Medulla oblongata (tissue), 1 donor: ENCODE measurements at regions not wholly inside any gene's neighbourhood (a gene's known extent, or its start where the extent isn't known, plus 50 kb on each side); places are given as distances from the start of the nearest gene placed in this dataset.
"Not testable (repeated sequence)": the region's sequence is repeated elsewhere in the genome, so short reads cannot be mapped to it uniquely, and the experiment has no call there.

Experiments used
- DNase-seq: peaks from one replicate; pipeline ENCODE4 v3.0.0-alpha.2; 2015; ENCODE audit errors: extremely low spot score

DNA sequence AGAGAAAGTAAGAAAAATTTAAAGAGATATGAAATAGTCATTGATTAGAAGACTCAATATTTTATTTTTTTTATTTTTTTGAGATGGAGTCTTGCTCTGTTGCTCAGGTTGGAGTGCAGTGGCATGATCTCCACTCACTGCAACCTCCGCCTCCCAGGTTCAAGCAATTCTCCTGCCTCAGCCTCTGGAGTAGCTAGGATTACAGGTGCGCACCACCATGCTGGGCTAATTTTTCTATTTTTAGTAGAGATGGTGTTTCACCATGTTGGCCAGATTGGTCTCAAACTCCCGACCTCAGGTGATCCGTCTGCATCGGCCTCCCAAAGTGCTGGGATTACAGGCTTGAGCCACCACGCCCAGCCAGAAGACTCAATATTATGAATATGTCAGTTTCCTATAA is 672.6 kb downstream of the UQCRFS1 start:
- DNase-seq: not testable (repeated sequence)

DNA sequence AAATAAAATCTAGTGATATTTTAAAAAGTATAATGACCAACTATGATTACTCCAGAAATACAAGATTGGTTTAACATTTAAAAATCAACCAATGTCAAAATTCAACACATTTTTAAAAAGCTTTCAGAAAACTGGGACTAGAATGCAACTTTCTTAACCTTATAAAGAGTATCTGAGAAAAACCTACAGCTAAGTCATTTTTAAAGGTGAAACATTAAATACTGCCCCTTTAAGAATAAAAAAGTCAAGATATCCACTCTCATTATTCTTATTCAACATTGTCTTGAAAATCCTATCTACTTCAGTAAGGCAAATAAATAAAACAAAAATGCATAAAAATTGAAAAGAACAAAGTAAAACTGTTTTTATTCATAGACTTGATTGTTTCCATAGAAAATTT is 673.2 kb downstream of the UQCRFS1 start:
- no peak for DNase-seq

DNA sequence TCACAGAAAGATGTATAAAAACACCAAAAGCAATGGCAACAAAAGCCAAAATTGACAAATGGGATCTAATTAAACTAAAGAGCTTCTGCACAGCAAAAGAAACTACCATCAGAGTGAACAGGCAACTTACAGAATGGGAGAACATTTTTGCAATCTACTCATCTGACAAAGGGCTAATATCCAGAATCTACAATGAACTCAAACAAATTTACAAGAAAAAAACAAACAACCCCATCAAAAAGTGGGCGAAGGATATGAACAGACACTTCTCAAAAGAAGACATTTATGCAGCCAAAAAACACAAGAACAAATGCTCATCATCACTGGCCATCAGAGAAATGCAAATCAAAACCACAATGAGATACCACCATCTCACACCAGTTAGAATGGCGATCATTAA is 674.4 kb downstream of the UQCRFS1 start:
- not testable (repeated sequence) for DNase-seq

- DNase-seq: no peak
Observed at GRCh38 chr19:28537896-28538295, 675.1 kb downstream of the UQCRFS1 start.

DNA sequence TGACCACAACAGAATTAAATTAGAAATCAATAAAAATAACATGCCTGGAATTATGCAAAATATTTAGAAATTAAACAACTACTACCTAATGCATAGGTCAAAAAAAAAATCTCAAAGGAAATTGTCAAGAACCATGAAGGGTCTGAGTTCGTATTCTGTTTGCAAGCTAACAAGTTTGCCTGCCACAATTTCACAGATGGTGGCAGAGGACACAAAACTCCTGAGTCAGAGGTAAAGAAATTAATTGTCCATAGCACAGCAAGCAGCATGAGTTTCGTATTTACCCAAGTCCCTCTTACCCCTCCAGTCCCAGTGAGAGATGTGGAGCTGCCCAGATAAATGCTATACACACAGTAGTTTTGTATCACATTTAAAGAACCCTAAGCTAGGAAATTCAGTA is 675.9 kb downstream of the UQCRFS1 start:
- DNase-seq: no peak

DNA sequence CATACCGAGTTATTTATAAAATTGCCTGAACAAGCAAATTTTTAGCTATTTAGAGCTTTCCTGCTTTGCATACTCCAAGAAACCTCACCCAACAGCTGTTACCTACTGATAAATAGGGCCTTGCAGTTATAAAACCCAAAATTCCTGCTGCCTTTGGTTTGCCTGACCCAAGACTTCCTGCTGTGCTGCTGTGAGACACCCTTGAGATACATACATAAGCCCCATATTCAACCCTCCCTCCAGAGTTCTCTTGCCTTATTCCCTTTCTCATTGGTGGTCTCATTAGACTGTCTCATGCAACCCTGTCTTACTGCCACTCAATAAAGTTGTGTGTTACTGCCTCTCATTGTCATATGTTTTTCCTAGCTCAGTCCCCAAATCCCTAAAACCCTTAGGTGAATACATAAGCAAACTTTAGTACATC is 677.6 kb downstream of the UQCRFS1 start:
- no peak for DNase-seq

GRCh38 chr19:28534766-28535351 is 678.1 kb downstream of the UQCRFS1 start:
- DNase-seq: no peak

DNA sequence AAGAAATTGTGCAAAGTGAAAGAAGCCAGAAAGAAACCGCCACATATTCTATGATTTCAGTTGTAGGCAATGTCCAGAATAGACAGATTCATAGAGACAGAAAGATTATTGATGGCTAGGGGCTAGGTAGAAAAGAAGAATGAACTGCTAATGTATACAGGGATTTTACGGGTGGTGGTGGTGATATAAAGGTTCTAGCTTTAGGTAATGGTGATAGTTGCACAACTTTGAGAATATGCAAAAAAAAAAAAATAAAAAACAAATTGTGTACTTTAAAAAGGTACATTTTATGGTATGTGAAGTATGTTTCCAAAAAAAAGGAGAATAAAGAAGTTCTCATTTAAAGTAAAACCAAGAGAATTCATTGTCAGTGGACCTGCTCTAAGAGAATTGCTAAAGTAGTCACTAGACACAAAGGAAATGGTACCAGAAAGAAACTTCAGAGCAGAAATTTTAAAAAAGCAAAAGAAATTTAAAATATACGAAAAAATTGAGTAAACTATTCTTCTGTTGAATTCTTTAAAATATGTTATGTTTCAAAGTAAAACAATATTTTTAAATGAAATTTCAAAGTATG is 680.1 kb downstream of the UQCRFS1 start:
- DNase-seq: no peak

DNA sequence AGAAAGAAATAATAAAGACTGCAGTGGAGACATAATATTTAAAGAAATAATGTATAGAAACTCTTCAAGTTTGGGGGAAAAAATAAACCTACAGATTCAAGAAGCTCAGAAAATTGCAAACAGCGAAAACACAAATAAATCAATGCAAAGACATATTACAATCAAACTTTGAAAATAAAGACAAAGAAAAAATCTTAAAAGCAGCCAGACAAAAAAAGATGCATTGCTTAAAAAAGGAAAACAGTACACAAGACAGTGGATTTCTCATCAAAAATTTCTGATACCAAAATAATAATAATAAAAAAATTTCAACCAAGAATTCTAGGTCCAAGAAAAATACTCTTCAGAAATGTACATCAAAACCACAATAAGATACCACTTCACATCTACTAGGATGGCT is 681.0 kb downstream of the UQCRFS1 start:
- DNase-seq: no peak

DNA sequence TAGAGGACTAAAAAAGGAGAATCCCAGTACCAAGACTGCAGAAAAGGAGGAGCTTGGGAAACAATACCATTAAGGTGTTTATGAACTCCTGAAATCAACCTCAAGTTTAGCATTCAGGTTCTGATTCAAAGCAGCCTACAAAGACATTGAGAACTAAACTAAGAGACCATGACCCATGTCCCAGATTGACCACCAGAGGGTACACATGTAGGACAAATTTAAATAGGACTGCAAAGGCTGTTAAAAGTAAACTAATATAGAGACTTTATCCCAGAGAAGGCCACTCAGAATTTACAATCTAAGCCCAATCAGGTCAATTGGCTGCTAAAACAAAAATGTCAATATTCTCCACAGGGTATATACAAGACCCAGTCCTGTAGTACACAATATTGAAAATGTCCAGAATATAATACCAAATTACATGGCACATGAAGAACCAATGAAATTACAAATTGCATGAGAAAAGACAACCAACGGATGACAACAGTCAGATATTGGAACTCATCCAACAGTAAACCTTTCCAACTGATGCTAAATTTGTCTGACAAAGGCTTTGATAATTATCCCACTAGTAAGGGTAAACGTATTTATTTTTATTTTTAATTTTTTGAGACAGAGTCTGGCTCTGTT is 682.4 kb downstream of the UQCRFS1 start:
- DNase-seq: no peak

DNA sequence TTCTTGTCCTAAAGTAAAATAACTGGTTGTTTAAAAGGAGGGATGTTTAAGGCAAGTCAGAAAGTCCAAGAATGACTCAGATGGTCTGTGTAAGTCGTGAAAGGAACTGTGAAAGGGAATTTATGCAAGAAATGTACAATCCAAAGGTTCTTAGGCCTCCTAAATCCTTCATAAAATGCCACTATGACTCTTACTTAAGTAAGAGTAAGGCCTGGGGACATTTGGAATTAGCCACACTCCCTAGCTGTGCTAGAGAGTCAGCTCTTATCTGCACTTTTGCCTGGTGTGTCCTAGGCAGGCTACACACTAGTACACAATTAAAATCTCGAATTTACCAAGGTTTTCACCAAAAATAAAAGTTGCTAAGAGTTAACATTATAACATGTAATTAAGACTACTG is 686.9 kb downstream of the UQCRFS1 start:
- DNase-seq: no peak

DNA sequence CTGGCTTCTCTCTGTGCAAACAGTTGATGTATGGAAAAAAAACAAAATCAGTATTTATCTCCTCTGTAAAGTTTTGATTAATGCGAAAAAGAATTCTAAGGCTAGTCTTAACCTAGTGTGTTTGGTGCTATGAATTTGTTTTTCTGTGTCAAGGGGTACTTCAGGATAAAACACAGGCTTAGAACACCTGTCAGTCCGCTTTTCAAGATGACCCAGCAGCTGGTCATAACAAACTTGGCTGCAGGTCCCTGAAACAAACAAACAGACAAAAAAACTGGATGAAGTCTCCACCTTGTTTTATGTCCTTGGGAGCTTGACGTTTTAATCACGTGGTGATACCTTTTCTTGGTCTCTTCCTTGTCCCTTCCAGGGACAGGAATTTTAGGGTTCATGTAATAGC is 689.3 kb downstream of the UQCRFS1 start:
- no peak for DNase-seq

DNA sequence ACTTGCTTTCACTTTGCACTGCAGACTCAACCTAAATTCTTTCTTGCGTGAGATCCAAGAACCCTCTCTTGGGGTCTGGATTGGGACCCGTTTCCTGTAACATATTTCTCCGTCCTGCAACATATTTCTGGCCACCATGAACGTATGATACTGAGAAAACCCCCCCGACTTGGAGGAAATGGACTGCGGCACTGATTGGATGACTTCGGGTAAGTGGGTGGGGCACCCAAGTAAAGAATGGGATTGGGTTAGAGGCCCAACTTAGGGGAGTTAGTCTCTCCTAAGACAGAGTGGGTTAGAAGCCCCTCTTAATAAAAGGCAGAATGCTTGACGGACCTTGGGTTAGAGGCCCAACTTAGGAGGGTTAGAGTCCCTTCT is 690.4 kb downstream of the UQCRFS1 start:
- no peak for DNase-seq

DNA sequence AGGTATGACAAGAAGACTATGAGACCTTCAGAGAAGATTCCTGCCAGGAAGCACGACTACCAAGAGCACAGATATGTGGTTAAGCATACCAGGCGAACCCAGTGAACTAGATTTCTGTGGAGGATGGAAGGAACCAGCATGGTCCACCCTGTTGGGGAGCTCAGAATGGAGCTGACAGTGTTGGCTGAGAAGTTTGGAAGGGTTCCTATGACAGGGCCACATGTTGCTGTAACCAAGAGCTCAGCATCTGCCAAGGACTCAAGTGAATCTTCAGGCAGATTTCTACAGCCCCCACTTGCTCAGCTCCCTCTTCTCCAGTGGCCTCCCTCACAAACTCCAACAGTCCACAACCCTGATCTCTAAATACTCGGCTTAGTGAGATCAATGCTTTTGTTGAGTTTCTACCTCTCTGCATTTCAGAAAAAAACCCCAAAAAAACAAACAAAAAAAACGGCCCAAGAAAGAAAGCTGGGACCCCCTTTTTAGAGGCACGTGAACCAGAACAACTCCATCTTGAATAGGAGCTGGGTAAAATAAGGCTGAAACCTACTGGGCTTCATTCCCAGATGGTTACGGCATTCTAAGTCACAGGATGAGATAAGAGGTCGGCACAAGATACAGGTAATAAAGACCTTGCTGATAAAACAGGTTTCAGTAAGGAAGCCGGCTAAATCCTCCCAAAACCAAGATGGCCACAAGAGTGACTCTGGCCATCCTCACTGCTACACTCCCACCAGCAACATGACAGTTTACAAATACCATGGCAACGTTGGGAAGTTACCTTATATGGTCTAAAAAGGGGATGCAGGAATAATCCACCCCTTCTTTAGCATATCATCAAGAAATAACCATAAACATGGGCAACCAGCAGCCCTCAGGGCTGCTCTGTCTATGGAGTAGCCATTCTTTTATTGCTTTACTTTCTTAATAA is 691.1 kb downstream of the UQCRFS1 start:
- no peak for DNase-seq

- no peak for DNase-seq
Observed at GRCh38 chr19:28520998-28521568, 691.9 kb downstream of the UQCRFS1 start.

GRCh38 chr19:28519952-28520861 is 692.7 kb downstream of the UQCRFS1 start:
- peak; percentile 13 for DNase-seq

DNA sequence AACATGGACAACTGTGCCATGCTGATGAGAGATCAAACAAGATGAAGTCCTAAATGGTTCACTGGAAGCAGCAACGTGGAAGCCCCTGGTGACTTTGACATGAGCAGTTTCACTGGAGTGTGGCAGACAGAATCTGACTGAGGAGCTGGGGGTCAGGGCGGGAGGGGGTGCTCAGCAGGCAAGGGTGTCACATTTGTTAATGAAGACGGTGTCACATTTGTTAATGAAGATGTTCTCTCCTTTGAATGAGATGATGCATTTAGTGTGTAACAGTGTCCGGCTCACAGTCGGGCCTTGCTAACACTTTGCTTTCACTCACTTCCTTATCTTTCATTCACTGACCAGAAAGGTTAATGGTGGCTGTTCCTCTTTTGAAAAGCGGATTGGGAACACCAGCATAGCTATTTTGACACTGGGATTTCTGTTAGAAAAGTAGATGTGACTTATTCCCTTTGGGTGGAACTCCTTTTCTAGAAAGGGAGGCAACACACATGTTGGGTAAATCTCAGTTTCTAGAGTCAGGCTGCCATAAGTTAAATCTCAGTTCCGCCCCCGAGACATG is 693.7 kb downstream of the UQCRFS1 start:
- DNase-seq: no peak

DNA sequence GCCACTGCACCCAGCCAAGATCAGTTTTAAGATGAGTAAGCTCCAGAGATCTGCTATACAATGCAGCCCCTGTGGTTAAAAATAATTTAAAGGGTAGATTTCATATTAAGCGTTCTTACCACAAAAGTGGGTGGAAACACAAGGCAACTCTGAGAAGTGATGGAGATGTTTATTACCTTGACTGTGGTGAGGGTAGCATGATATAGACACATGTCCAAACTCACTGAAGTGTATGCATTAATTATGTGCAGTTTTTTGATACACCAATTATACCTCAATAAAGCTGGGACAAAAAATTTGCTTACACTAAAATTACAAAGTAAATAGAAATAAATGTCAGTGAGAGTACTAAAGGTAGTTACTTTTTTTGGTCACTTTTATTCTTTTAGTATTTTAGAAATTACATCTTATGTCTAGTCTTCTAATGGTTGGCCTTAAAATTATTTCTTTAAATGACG is 696.5 kb downstream of the UQCRFS1 start:
- no peak for DNase-seq

DNA sequence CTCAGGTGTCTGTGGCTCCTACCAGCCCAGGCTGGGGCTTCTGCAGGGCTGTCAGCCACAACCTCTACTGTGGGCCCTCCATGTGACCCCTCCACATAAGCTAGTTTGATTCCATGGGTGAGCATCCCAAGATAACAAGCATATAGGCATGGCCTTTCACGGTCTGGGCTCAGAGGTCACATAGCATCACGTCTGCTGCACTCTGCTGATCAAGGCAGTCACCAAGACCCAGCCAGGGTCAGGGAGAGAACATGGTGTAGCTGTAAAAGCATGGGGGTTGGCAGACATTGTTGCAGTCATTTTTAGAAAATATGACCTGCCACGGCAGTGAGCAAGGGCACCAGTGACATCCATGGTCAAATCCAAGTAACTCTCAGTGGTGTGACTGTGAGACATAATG is 698.8 kb downstream of the UQCRFS1 start:
- no peak for DNase-seq

- no peak for DNase-seq
Observed at GRCh38 chr19:28511655-28512054, 701.3 kb downstream of the UQCRFS1 start.
